ENCODE measurements at regions not wholly inside any gene's neighbourhood (a gene's known extent, or its start where the extent isn't known, plus 50 kb on each side); places are given as distances from the start of the nearest gene placed in this dataset.
"Not testable (repeated sequence)": the region's sequence is repeated elsewhere in the genome, so short reads cannot be mapped to it uniquely, and the experiment has no call there.

GRCh38 chr16:72646615-72647014, 401.3 kb downstream of the ZFHX3 start:
- FAIRE-seq (no peak), DNase-seq (no peak)
- Histone ChIP-seq H3K27me3 (ENCODE audit: control insufficient read depth in 3 of 3, insufficient read depth in 3 of 3, low read length in 3 of 3) (no peaks in the 10 kb centered on the region), H3K27ac (ENCODE audit: low read depth in 1 of 3, low read length in 2 of 3) (no peak overlapping the region), H3K4me3 (ENCODE audit: low read depth in 1 of 3, low read length in 3 of 3) (no peak overlapping the region), H3K4me1 (ENCODE audit: control insufficient read depth in 3 of 3, insufficient read depth in 2 of 3, low read depth in 1 of 3, low read length in 2 of 3) (no peaks in the 10 kb centered on the region), H3K9me3 (ENCODE audit: control insufficient read depth in 2 of 2, insufficient read depth in 1 of 2, low read depth in 1 of 2, low read length in 1 of 2) (peaks cover 0 to 12% of the 10 kb centered on the region in 2 donors), H3K36me3 (ENCODE audit: control insufficient read depth in 3 of 3, insufficient read depth in 2 of 3, low read depth in 1 of 3, low read length in 3 of 3) (no peaks in the 10 kb centered on the region)
- WGBS, 3 donors, result 70 to 84% (median 77%) methylated on average over 3 of the region's 3 CpGs

- Histone ChIP-seq H3K27me3 (ENCODE audit: control insufficient read depth in 3 of 3, insufficient read depth in 3 of 3, low read length in 3 of 3) (no peaks in the 10 kb centered on the region), H3K9me3 (ENCODE audit: control insufficient read depth in 2 of 2, insufficient read depth in 1 of 2, low read depth in 1 of 2, low read length in 1 of 2) (peaks cover 0 to 7% of the 10 kb centered on the region in 2 donors), H3K4me3 (ENCODE audit: low read depth in 1 of 3, low read length in 3 of 3) (no peak overlapping the region), H3K27ac (ENCODE audit: low read depth in 1 of 3, low read length in 2 of 3) (no peak overlapping the region), H3K36me3 (ENCODE audit: control insufficient read depth in 3 of 3, insufficient read depth in 2 of 3, low read depth in 1 of 3, low read length in 3 of 3) (no peaks in the 10 kb centered on the region), H3K4me1 (ENCODE audit: control insufficient read depth in 3 of 3, insufficient read depth in 2 of 3, low read depth in 1 of 3, low read length in 2 of 3) (no peaks in the 10 kb centered on the region)
- WGBS, 3 donors, result 80 to 94% (median 84%) methylated on average over 3 of the region's 3 CpGs
- DNase-seq (no peak), FAIRE-seq (no peak)
These were observed 402.4 kb downstream of the ZFHX3 start for GRCh38 chr16:72645538-72645937.

- DNase-seq, result no peak
- Histone ChIP-seq H3K27ac (ENCODE audit: low read depth in 1 of 3, low read length in 2 of 3) (no peak overlapping the region), H3K27me3 (ENCODE audit: control insufficient read depth in 3 of 3, insufficient read depth in 3 of 3, low read length in 3 of 3) (no peaks in the 10 kb centered on the region), H3K4me3 (ENCODE audit: low read depth in 1 of 3, low read length in 3 of 3) (no peak overlapping the region), H3K4me1 (ENCODE audit: control insufficient read depth in 3 of 3, insufficient read depth in 2 of 3, low read depth in 1 of 3, low read length in 2 of 3) (no peaks in the 10 kb centered on the region), H3K9me3 (ENCODE audit: control insufficient read depth in 2 of 2, insufficient read depth in 1 of 2, low read depth in 1 of 2, low read length in 1 of 2) (peaks cover 0 to 12% of the 10 kb centered on the region in 2 donors), H3K36me3 (ENCODE audit: control insufficient read depth in 3 of 3, insufficient read depth in 2 of 3, low read depth in 1 of 3, low read length in 3 of 3) (no peaks in the 10 kb centered on the region)
- no peak for FAIRE-seq
These were observed 403.0 kb downstream of the ZFHX3 start for GRCh38 chr16:72644911-72645310.

- no peaks in the 10 kb centered on the region for H3K27me3 ChIP-seq (ENCODE audit: control insufficient read depth in 3 of 3, insufficient read depth in 3 of 3, low read length in 3 of 3)
- 95 to 100% (median 100%) methylated on average over 1 of the region's 1 CpG for WGBS, 3 donors
- H3K27ac ChIP-seq (ENCODE audit: low read depth in 1 of 3, low read length in 2 of 3), result no peak overlapping the region
- no peaks in the 10 kb centered on the region for H3K4me1 ChIP-seq (ENCODE audit: control insufficient read depth in 3 of 3, insufficient read depth in 2 of 3, low read depth in 1 of 3, low read length in 2 of 3)
- H3K36me3 ChIP-seq (ENCODE audit: control insufficient read depth in 3 of 3, insufficient read depth in 2 of 3, low read depth in 1 of 3, low read length in 3 of 3), result no peaks in the 10 kb centered on the region
- no peak overlapping the region for H3K4me3 ChIP-seq (ENCODE audit: low read depth in 1 of 3, low read length in 3 of 3)
- FAIRE-seq (no peak), DNase-seq (no peak)
- H3K9me3 ChIP-seq (ENCODE audit: control insufficient read depth in 2 of 2, insufficient read depth in 1 of 2, low read depth in 1 of 2, low read length in 1 of 2), result peaks cover 0 to 25% of the 10 kb centered on the region in 2 donors
These were observed 408.4 kb downstream of the ZFHX3 start for GRCh38 chr16:72639494-72639893.

GRCh38 chr16:72637306-72637705, 410.6 kb downstream of the ZFHX3 start:
- Histone ChIP-seq H3K9me3 (ENCODE audit: control insufficient read depth in 2 of 2, insufficient read depth in 1 of 2, low read depth in 1 of 2, low read length in 1 of 2) (peaks cover 0 to 23% of the 10 kb centered on the region in 2 donors), H3K36me3 (ENCODE audit: control insufficient read depth in 3 of 3, insufficient read depth in 2 of 3, low read depth in 1 of 3, low read length in 3 of 3) (no peaks in the 10 kb centered on the region), H3K4me1 (ENCODE audit: control insufficient read depth in 3 of 3, insufficient read depth in 2 of 3, low read depth in 1 of 3, low read length in 2 of 3) (no peaks in the 10 kb centered on the region), H3K27me3 (ENCODE audit: control insufficient read depth in 3 of 3, insufficient read depth in 3 of 3, low read length in 3 of 3) (no peaks in the 10 kb centered on the region), H3K27ac (ENCODE audit: low read depth in 1 of 3, low read length in 2 of 3) (no peak overlapping the region), H3K4me3 (ENCODE audit: low read depth in 1 of 3, low read length in 3 of 3) (no peak overlapping the region)
- WGBS, 3 donors, result 44 to 77% (median 65%) methylated on average over 1 of the region's 1 CpG
- DNase-seq, result peak in 1 of 2 donors; percentile 3
- no peak for FAIRE-seq

- Histone ChIP-seq H3K9me3 (ENCODE audit: control insufficient read depth in 2 of 2, insufficient read depth in 1 of 2, low read depth in 1 of 2, low read length in 1 of 2) (peaks cover 0 to 18% of the 10 kb centered on the region in 2 donors), H3K4me3 (ENCODE audit: low read depth in 1 of 3, low read length in 3 of 3) (no peak overlapping the region), H3K4me1 (ENCODE audit: control insufficient read depth in 3 of 3, insufficient read depth in 2 of 3, low read depth in 1 of 3, low read length in 2 of 3) (no peaks in the 10 kb centered on the region), H3K27me3 (ENCODE audit: control insufficient read depth in 3 of 3, insufficient read depth in 3 of 3, low read length in 3 of 3) (no peaks in the 10 kb centered on the region), H3K27ac (ENCODE audit: low read depth in 1 of 3, low read length in 2 of 3) (no peak overlapping the region), H3K36me3 (ENCODE audit: control insufficient read depth in 3 of 3, insufficient read depth in 2 of 3, low read depth in 1 of 3, low read length in 3 of 3) (no peaks in the 10 kb centered on the region)
- FAIRE-seq (no peak), DNase-seq (no peak)
- WGBS, 3 donors, result 86 to 95% (median 89%) methylated on average over 5 of the region's 5 CpGs
These were observed 412.2 kb downstream of the ZFHX3 start for GRCh38 chr16:72635694-72636093.

GRCh38 chr16:72635104-72635503, 412.8 kb downstream of the ZFHX3 start:
- WGBS, 3 donors, result 89 to 98% (median 95%) methylated on average over 4 of the region's 4 CpGs
- H3K27me3 ChIP-seq (ENCODE audit: control insufficient read depth in 3 of 3, insufficient read depth in 3 of 3, low read length in 3 of 3), result no peaks in the 10 kb centered on the region
- H3K36me3 ChIP-seq (ENCODE audit: control insufficient read depth in 3 of 3, insufficient read depth in 2 of 3, low read depth in 1 of 3, low read length in 3 of 3), result no peaks in the 10 kb centered on the region
- H3K27ac ChIP-seq (ENCODE audit: low read depth in 1 of 3, low read length in 2 of 3), result no peak overlapping the region
- no peak for FAIRE-seq
- no peaks in the 10 kb centered on the region for H3K4me1 ChIP-seq (ENCODE audit: control insufficient read depth in 3 of 3, insufficient read depth in 2 of 3, low read depth in 1 of 3, low read length in 2 of 3)
- DNase-seq, result no peak
- H3K9me3 ChIP-seq (ENCODE audit: control insufficient read depth in 2 of 2, insufficient read depth in 1 of 2, low read depth in 1 of 2, low read length in 1 of 2), result peaks cover 0 to 15% of the 10 kb centered on the region in 2 donors
- H3K4me3 ChIP-seq (ENCODE audit: low read depth in 1 of 3, low read length in 3 of 3), result no peak overlapping the region

GRCh38 chr16:72627182-72627896, 420.6 kb downstream of the ZFHX3 start:
- H3K36me3 ChIP-seq (ENCODE audit: control insufficient read depth in 3 of 3, insufficient read depth in 2 of 3, low read depth in 1 of 3, low read length in 3 of 3); H3K4me1 ChIP-seq (ENCODE audit: control insufficient read depth in 3 of 3, insufficient read depth in 2 of 3, low read depth in 1 of 3, low read length in 2 of 3); H3K27me3 ChIP-seq (ENCODE audit: control insufficient read depth in 3 of 3, insufficient read depth in 3 of 3, low read length in 3 of 3); H3K27ac ChIP-seq (ENCODE audit: low read depth in 1 of 3, low read length in 2 of 3); FAIRE-seq; DNase-seq; H3K4me3 ChIP-seq (ENCODE audit: low read depth in 1 of 3, low read length in 3 of 3); H3K9me3 ChIP-seq (ENCODE audit: control insufficient read depth in 2 of 2, insufficient read depth in 1 of 2, low read depth in 1 of 2, low read length in 1 of 2): not testable (repeated sequence)
- WGBS, 3 donors, result 66 to 77% (median 66%) methylated on average over 16 to 29 of the region's 30 CpGs

- DNase-seq (no peak), FAIRE-seq (no peak)
- Histone ChIP-seq H3K9me3 (ENCODE audit: control insufficient read depth in 2 of 2, insufficient read depth in 1 of 2, low read depth in 1 of 2, low read length in 1 of 2) (no peaks in the 10 kb centered on the region), H3K27ac (ENCODE audit: low read depth in 1 of 3, low read length in 2 of 3) (no peak overlapping the region), H3K4me1 (ENCODE audit: control insufficient read depth in 3 of 3, insufficient read depth in 2 of 3, low read depth in 1 of 3, low read length in 2 of 3) (no peaks in the 10 kb centered on the region), H3K27me3 (ENCODE audit: control insufficient read depth in 3 of 3, insufficient read depth in 3 of 3, low read length in 3 of 3) (no peaks in the 10 kb centered on the region), H3K4me3 (ENCODE audit: low read depth in 1 of 3, low read length in 3 of 3) (no peak overlapping the region), H3K36me3 (ENCODE audit: control insufficient read depth in 3 of 3, insufficient read depth in 2 of 3, low read depth in 1 of 3, low read length in 3 of 3) (no peaks in the 10 kb centered on the region)
These were observed 421.3 kb downstream of the ZFHX3 start for GRCh38 chr16:72626623-72627022.
